ENCODE measurements at regions not wholly inside any gene's neighbourhood (a gene's known extent, or its start where the extent isn't known, plus 50 kb on each side); places are given as distances from the start of the nearest gene placed in this dataset.
A peak's percentile ranks its signal among the peaks of the same experiment; 100 is the strongest.

GRCh38 chr3:170637306-170637705 lies 51.4 kb upstream of the SLC7A14 start:
- peaks cover 0 to 11% (median 0%) of the 10 kb centered on the region in 5 donors for H3K4me1 ChIP-seq (ENCODE audit: control insufficient read depth in 5 of 5, insufficient read depth in 5 of 5, low read length in 5 of 5)

GRCh38 chr3:170636400-170636973 lies 50.6 kb upstream of the SLC7A14 start:
- no peaks in the 10 kb centered on the region for H3K9me3 ChIP-seq (ENCODE audit: control insufficient read depth in 4 of 4, insufficient read depth in 3 of 4, low read length in 3 of 4)
- no peaks in the 10 kb centered on the region for H3K27me3 ChIP-seq (ENCODE audit: control insufficient read depth in 3 of 3, insufficient read depth in 3 of 3, low read length in 2 of 3)
- ATAC-seq (ENCODE audit: insufficient read depth, low FRiP score): no peak
- no peak overlapping the region for H3K4me3 ChIP-seq
- WGBS, 2 donors: 74 to 78% methylated on average over 5 of the region's 5 CpGs
- peaks cover 0 to 11% (median 0%) of the 10 kb centered on the region in 5 donors for H3K4me1 ChIP-seq (ENCODE audit: control insufficient read depth in 5 of 5, insufficient read depth in 5 of 5, low read length in 5 of 5)
- H3K27ac ChIP-seq (ENCODE audit: low read depth in 1 of 2, low read length in 1 of 2): no peak overlapping the region
- peak; percentile 29 to 40 (median 37) for DNase-seq
- H3K36me3 ChIP-seq (ENCODE audit: control insufficient read depth in 4 of 4, insufficient read depth in 4 of 4, low read length in 4 of 4): no peaks in the 10 kb centered on the region
- no peak for TF ChIP-seq CTCF (IDR thresholded peaks at IDR 0.05; ENCODE audit: control extremely low read depth, extremely low read depth)
- no peak overlapping the region for H3K9ac ChIP-seq (ENCODE audit: insufficient read depth in 1 of 2, low read length in 2 of 2)

More at GRCh38 chr3:170637306-170637705, 51.4 kb upstream of the SLC7A14 start:
- DNase-seq (no peak), ATAC-seq (ENCODE audit: insufficient read depth, low FRiP score) (no peak)
- H3K36me3 ChIP-seq (ENCODE audit: control insufficient read depth in 4 of 4, insufficient read depth in 4 of 4, low read length in 4 of 4): no peaks in the 10 kb centered on the region
- no peaks in the 10 kb centered on the region for H3K9me3 ChIP-seq (ENCODE audit: control insufficient read depth in 4 of 4, insufficient read depth in 3 of 4, low read length in 3 of 4)
- TF ChIP-seq CTCF (IDR thresholded peaks at IDR 0.05; ENCODE audit: control extremely low read depth, extremely low read depth): no peak
- H3K9ac ChIP-seq (ENCODE audit: insufficient read depth in 1 of 2, low read length in 2 of 2): no peak overlapping the region
- 95 to 97% methylated on average over 3 of the region's 3 CpGs for WGBS, 2 donors
- no peak overlapping the region for H3K4me3 ChIP-seq
- no peak overlapping the region for H3K27ac ChIP-seq (ENCODE audit: low read depth in 1 of 2, low read length in 1 of 2)
- no peaks in the 10 kb centered on the region for H3K27me3 ChIP-seq (ENCODE audit: control insufficient read depth in 3 of 3, insufficient read depth in 3 of 3, low read length in 2 of 3)
